Activated naive CD4-positive, alpha-beta T cell treated with anti-CD3 and anti-CD28 coated beads, Interleukin-2, amount 50 U/mL, for 72 hours (primary cell): ENCODE measurements at regions not wholly inside any gene's neighbourhood (a gene's known extent, or its start where the extent isn't known, plus 50 kb on each side); places are given as distances from the start of the nearest gene placed in this dataset.
A peak's percentile ranks its signal among the peaks of the same experiment; 100 is the strongest.
"Not testable (repeated sequence)": the region's sequence is repeated elsewhere in the genome, so short reads cannot be mapped to it uniquely, and the experiment has no call there.

Experiments used
- ATAC-seq, 2 donors: fragments of 150-1000 bp; cut with Tn5 transposase; 2 replicates each; pipeline ENCODE4 v1.10.0; 2021; ENCODE audit warnings: mild to moderate bottlenecking in 2 of 2, moderate library complexity in 2 of 2
- DNase-seq, 2 donors: peaks; one replicate each; pipeline ENCODE4 v3.0.0; 2021 to 2022; ENCODE audit warnings: low spot score in 2 of 2
- H3K27ac Mint-ChIP-seq, 2 donors: one replicate each; pipeline ENCODE4 v1.8.0; 2022; ENCODE audit warnings: mild to moderate bottlenecking in 2 of 2, mixed read lengths in 2 of 2
- H3K36me3 Mint-ChIP-seq, 2 donors: one replicate each; pipeline ENCODE4 v1.8.0; 2022; ENCODE audit warnings: mixed read lengths in 2 of 2
- H3K9me3 Mint-ChIP-seq, 2 donors: one replicate each; pipeline ENCODE4 v1.8.0; 2022; ENCODE audit warnings: mixed read lengths in 2 of 2

- H3K27ac Mint-ChIP-seq: no peak overlapping the region
- DNase-seq (no peak), ATAC-seq (no peak)
- no peaks in the 10 kb centered on the region for H3K36me3 Mint-ChIP-seq
- peaks cover under 1 to 4% of the 10 kb centered on the region in 2 donors for H3K9me3 Mint-ChIP-seq
Measured at GRCh38 chr21:25215698-25216384, 391.4 kb downstream of the MRPL39 start.

GRCh38 chr21:25214676-25215075 is 392.6 kb downstream of the MRPL39 start:
- Mint-ChIP-seq H3K9me3 (peaks cover 0 to 4% of the 10 kb centered on the region in 2 donors), H3K36me3 (no peaks in the 10 kb centered on the region), H3K27ac (no peak overlapping the region)
- DNase-seq (no peak), ATAC-seq (no peak)

DNA sequence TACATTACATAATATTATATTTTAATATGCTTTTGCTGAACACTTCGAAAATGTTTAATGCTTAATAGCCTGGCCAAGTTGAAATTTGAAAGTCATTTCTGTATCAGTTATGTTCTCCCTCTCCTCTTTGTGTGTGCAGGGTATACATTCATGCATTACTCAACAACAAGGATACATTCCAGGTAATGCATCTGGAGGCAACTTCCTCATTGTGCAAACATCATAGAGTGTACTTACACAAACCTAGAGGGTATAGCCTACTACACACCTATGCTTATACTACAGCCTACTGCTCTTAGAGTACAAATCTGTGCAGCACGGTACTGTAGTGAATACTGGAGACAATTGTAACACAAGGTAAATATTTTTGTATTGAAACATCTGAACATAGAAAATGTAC is 407.3 kb downstream of the MRPL39 start:
- DNase-seq (no peak), ATAC-seq (no peak)
- peaks cover 0 to 4% of the 10 kb centered on the region in 2 donors for H3K9me3 Mint-ChIP-seq
- H3K27ac Mint-ChIP-seq: no peak overlapping the region
- H3K36me3 Mint-ChIP-seq: no peaks in the 10 kb centered on the region

- DNase-seq: no peak
- Mint-ChIP-seq H3K36me3 (no peaks in the 10 kb centered on the region), H3K27ac (no peak overlapping the region), H3K9me3 (peaks cover 0 to 4% of the 10 kb centered on the region in 2 donors)
- ATAC-seq: peak in 1 of 2 donors; percentile 59
Measured at GRCh38 chr21:25191141-25191540, 416.1 kb downstream of the MRPL39 start.

- Mint-ChIP-seq H3K9me3 (no peaks in the 10 kb centered on the region), H3K27ac (no peak overlapping the region), H3K36me3 (no peaks in the 10 kb centered on the region)
- ATAC-seq: no peak
- no peak for DNase-seq
Measured at GRCh38 chr21:25189497-25189896, 417.8 kb downstream of the MRPL39 start.

- no peak for DNase-seq
- H3K27ac Mint-ChIP-seq: no peak overlapping the region
- ATAC-seq: peak in 1 of 2 donors; percentile 81
- H3K36me3 Mint-ChIP-seq: no peaks in the 10 kb centered on the region
- no peaks in the 10 kb centered on the region for H3K9me3 Mint-ChIP-seq
Measured at GRCh38 chr21:25188677-25189079, 418.6 kb downstream of the MRPL39 start.

GRCh38 chr21:25186273-25186672 is 421.0 kb downstream of the MRPL39 start:
- H3K36me3 Mint-ChIP-seq: no peaks in the 10 kb centered on the region

DNA sequence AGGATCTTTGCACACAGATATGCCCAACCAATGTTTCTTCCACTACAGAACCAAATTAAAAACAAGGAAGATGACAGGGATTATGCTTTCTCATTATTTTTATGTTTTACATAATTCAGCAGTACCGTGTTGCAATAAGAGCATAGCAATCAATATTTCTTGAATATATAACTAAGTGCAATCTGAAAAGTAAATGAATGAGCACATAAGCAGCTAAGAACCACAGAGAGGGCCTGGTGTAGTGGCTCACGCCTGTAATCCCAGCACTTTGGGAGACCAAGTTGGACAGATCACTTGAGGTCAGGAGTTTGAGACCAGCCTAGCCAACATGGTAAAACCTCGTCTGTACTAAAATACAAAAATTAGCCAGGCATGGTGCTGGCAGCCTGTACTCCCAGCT is 423.7 kb downstream of the MRPL39 start:
- DNase-seq: no peak
- Mint-ChIP-seq H3K27ac (no peak overlapping the region), H3K9me3 (no peaks in the 10 kb centered on the region), H3K36me3 (no peaks in the 10 kb centered on the region)
- no peak for ATAC-seq

More at GRCh38 chr21:25186273-25186672, 421.0 kb downstream of the MRPL39 start:
- Mint-ChIP-seq H3K9me3 (no peaks in the 10 kb centered on the region), H3K27ac (no peak overlapping the region)
- DNase-seq (no peak), ATAC-seq (no peak)

DNA sequence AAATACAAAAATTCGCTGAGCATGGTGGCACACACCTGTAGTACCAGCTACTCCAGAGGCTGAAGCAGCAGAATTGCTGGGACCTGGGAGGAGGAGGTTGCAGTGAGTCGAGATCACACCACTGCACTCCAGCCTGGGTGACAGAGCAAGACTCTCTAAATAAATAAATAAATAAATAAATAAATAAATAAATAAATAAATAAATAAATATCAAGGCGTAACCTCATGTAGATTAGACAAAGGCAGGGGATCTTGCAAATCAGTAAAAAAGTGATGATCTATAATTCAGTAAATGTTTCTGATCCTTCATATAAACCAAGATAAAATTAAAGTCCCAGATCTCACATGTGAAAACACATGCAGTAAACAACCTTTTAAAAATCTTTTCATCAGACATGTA is 425.6 kb downstream of the MRPL39 start:
- H3K27ac Mint-ChIP-seq, H3K36me3 Mint-ChIP-seq, H3K9me3 Mint-ChIP-seq, ATAC-seq, DNase-seq: not testable (repeated sequence)

GRCh38 chr21:25179116-25179515 is 428.2 kb downstream of the MRPL39 start:
- Mint-ChIP-seq H3K27ac (no peak overlapping the region), H3K9me3 (peaks cover 0 to 6% of the 10 kb centered on the region in 2 donors), H3K36me3 (no peaks in the 10 kb centered on the region)
- ATAC-seq: no peak
- DNase-seq: no peak

DNA sequence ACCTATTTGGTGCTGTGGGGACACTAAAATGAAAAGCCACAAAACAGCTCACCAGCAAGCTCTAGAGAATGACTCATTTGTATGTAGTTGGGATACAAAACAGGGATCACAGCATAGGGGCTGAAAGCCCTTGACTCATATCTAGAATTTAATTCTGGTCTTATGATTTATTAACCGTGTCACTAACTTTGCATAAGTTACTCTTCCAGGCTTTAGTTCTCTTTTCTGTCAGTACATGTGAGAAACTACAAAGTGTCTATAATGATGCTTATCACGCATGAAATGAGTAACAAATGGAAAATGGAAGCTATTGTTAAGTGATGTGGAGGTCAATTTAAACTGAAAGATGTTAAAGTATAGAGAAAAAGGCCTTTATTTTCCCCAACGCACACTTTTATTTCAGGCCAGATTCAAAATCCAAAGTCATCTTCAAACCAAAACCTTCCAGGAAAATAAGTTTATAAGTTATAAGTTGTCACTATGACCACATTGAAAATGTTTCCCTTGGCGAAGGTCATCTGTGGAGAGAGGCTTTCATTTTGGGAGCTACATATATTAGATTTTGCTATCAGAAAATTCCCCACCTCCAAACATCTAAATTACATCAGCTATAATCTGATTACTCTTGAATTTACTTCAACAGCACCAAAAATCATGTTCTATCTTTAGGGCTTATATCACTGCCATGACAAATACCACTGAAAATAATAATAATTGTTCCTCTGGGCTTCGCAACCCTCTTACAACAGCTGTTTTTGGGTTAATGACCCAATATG is 430.5 kb downstream of the MRPL39 start:
- peak; percentile 13 to 91 for ATAC-seq
- H3K27ac Mint-ChIP-seq: peak overlapping the region in 1 of 2 donors; percentile 7
- no peaks in the 10 kb centered on the region for H3K36me3 Mint-ChIP-seq
- peaks cover 0 to 6% of the 10 kb centered on the region in 2 donors for H3K9me3 Mint-ChIP-seq
- DNase-seq: no peak

- H3K27ac Mint-ChIP-seq: no peak overlapping the region
- peaks cover 3 to 6% of the 10 kb centered on the region in 2 donors for H3K9me3 Mint-ChIP-seq
- H3K36me3 Mint-ChIP-seq: no peaks in the 10 kb centered on the region
- ATAC-seq: no peak
- no peak for DNase-seq
Measured at GRCh38 chr21:25175938-25176337, 431.3 kb downstream of the MRPL39 start.

DNA sequence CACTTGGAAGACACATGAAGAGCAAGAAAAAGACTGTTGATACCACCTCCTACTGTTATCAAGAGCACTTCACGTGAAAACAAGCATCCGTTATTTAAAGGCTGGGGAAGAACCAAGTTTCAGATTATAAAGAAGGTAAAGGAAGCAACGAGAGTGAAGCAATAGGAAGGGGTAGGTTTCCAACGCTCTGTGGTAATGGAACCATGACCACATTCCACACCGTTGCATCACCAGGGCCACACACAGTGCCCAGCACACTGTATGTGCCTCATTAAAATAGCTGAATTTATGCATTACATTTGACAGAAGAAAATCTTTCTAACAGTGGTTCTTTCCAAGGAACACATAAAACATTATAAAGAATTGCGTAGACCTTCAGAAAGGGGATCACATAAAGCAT is 435.8 kb downstream of the MRPL39 start:
- ATAC-seq: no peak
- peaks cover 0 to 6% of the 10 kb centered on the region in 2 donors for H3K36me3 Mint-ChIP-seq
- H3K9me3 Mint-ChIP-seq: peaks cover 14 to 21% of the 10 kb centered on the region in 2 donors
- no peak for DNase-seq
- no peak overlapping the region for H3K27ac Mint-ChIP-seq

DNA sequence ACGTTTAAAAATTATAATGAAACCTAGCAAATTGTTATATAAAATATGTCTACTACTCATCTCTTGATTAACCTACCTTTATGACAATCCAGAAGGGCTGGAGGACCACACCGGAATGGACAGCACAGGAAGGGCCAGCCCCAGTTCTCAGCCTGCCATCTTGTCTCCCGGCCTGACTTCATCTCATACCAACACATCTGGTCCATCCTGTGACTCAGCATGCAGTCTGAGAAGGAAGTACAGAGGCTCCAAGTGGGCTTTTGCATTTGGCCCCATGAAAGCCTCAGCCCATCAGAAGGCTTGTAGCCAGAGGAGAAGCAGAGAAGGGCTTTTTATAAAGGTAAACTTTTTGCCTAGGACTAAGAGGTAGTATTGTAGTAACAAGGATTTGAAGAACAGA is 436.6 kb downstream of the MRPL39 start:
- DNase-seq: no peak

GRCh38 chr21:25169370-25169769 is 437.9 kb downstream of the MRPL39 start:
- DNase-seq (no peak), ATAC-seq (no peak)
- Mint-ChIP-seq H3K9me3 (peaks cover 8 to 21% of the 10 kb centered on the region in 2 donors), H3K36me3 (peaks cover 0 to 6% of the 10 kb centered on the region in 2 donors), H3K27ac (no peak overlapping the region)

More for the DNA sequence above, 436.6 kb downstream of the MRPL39 start:
- peaks cover 0 to 6% of the 10 kb centered on the region in 2 donors for H3K36me3 Mint-ChIP-seq
- peaks cover 14 to 21% of the 10 kb centered on the region in 2 donors for H3K9me3 Mint-ChIP-seq
- no peak overlapping the region for H3K27ac Mint-ChIP-seq
- no peak for ATAC-seq

GRCh38 chr21:25166904-25167303 is 440.4 kb downstream of the MRPL39 start:
- not testable (repeated sequence) for ATAC-seq, H3K27ac Mint-ChIP-seq, H3K36me3 Mint-ChIP-seq, DNase-seq
- peaks cover 8 to 21% of the 10 kb centered on the region in 2 donors for H3K9me3 Mint-ChIP-seq

DNA sequence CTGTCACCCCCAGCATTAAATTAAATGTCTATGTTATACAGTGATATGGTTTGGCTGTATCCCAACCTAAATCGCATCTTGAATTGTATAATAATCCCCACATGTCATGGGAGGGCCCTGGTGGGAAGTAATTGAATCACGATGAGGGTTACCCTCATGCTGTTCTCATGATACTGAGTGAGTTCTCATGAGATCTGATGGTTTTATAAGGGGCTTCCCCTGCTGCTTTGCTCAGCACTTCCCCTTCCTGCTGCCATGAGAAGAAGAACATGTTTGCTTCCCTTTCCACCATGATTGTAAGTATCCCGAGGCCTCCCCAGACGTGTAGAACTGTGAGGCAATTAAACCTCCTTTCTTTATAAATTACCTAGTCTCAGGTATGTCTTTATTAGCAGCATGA is 445.7 kb downstream of the MRPL39 start:
- DNase-seq: no peak
- no peak overlapping the region for H3K27ac Mint-ChIP-seq
- no peak for ATAC-seq
- peaks cover 0 to under 1% of the 10 kb centered on the region in 2 donors for H3K9me3 Mint-ChIP-seq
- peaks cover 0 to under 1% of the 10 kb centered on the region in 2 donors for H3K36me3 Mint-ChIP-seq
